T-helper 17 cell (primary cell): ENCODE measurements at regions not wholly inside any gene's neighbourhood (a gene's known extent, or its start where the extent isn't known, plus 50 kb on each side); places are given as distances from the start of the nearest gene placed in this dataset.
"Not testable (repeated sequence)": the region's sequence is repeated elsewhere in the genome, so short reads cannot be mapped to it uniquely, and the experiment has no call there.

Source experiments
- ATAC-seq: fragments of 150-1000 bp; cut with Tn5 transposase; 2 replicates; pipeline ENCODE4 v1.10.0; 2021; ENCODE audit warnings: mild to moderate bottlenecking, moderate library complexity
- DNase-seq, 3 donors: peaks; one replicate each; pipeline versions ENCODE4 v3.0.0 to v3.0.0-alpha.2; 2020 to 2021
- H3K9me3 ChIP-seq: one replicate; pipeline ENCODE4 v1.7.0; 2013; ENCODE audit warnings: low read length, mild to moderate bottlenecking; ENCODE audit not compliant: control insufficient read depth, poor library complexity, severe bottlenecking
- H3K27ac Mint-ChIP-seq: one replicate; pipeline ENCODE4 v1.8.0; 2022; ENCODE audit warnings: mild to moderate bottlenecking, moderate library complexity, mixed read lengths
- H3K27me3 Mint-ChIP-seq: one replicate; pipeline ENCODE4 v1.8.0; 2022; ENCODE audit warnings: mixed read lengths
- H3K36me3 Mint-ChIP-seq: one replicate; pipeline ENCODE4 v1.8.0; 2022; ENCODE audit warnings: low read depth, mixed read lengths
- H3K4me1 Mint-ChIP-seq: one replicate; pipeline ENCODE4 v1.8.0; 2022; ENCODE audit warnings: mild to moderate bottlenecking, mixed read lengths
- H3K4me3 Mint-ChIP-seq: one replicate; pipeline ENCODE4 v1.8.0; 2022; ENCODE audit warnings: mild to moderate bottlenecking, moderate library complexity, mixed read lengths

- not testable (repeated sequence) for H3K9me3 ChIP-seq, H3K4me3 Mint-ChIP-seq, H3K27me3 Mint-ChIP-seq, H3K4me1 Mint-ChIP-seq, H3K36me3 Mint-ChIP-seq, DNase-seq, ATAC-seq, H3K27ac Mint-ChIP-seq
These were observed 1517.2 kb downstream of the GRIK2 start for GRCh38 chr6:102910701-102911139.

- DNase-seq: no peak
- H3K9me3 ChIP-seq: no peaks in the 10 kb centered on the region
- ATAC-seq: no peak
- no peaks in the 10 kb centered on the region for H3K4me1 Mint-ChIP-seq
- no peak overlapping the region for H3K27ac Mint-ChIP-seq
- H3K36me3 Mint-ChIP-seq: no peaks in the 10 kb centered on the region
- H3K4me3 Mint-ChIP-seq: no peak overlapping the region
- no peaks in the 10 kb centered on the region for H3K27me3 Mint-ChIP-seq
These were observed 1513.7 kb downstream of the GRIK2 start for GRCh38 chr6:102907181-102907580.

GRCh38 chr6:102902471-102902870 is 1509.0 kb downstream of the GRIK2 start:
- no peaks in the 10 kb centered on the region for H3K36me3 Mint-ChIP-seq
- no peaks in the 10 kb centered on the region for H3K9me3 ChIP-seq
- no peaks in the 10 kb centered on the region for H3K4me1 Mint-ChIP-seq
- DNase-seq (no peak), ATAC-seq (no peak)
- H3K27me3 Mint-ChIP-seq: no peaks in the 10 kb centered on the region
- no peak overlapping the region for H3K27ac Mint-ChIP-seq
- no peak overlapping the region for H3K4me3 Mint-ChIP-seq

GRCh38 chr6:102895683-102896082 is 1502.2 kb downstream of the GRIK2 start:
- ATAC-seq: no peak
- Mint-ChIP-seq H3K27ac (no peak overlapping the region), H3K36me3 (no peaks in the 10 kb centered on the region), H3K4me3 (no peak overlapping the region), H3K4me1 (no peaks in the 10 kb centered on the region), H3K27me3 (no peaks in the 10 kb centered on the region)
- no peaks in the 10 kb centered on the region for H3K9me3 ChIP-seq
- no peak for DNase-seq

GRCh38 chr6:102885165-102885564 is 1491.7 kb downstream of the GRIK2 start:
- DNase-seq (no peak), ATAC-seq (no peak)
- Mint-ChIP-seq H3K36me3 (no peaks in the 10 kb centered on the region), H3K4me1 (no peaks in the 10 kb centered on the region), H3K4me3 (no peak overlapping the region), H3K27me3 (no peaks in the 10 kb centered on the region), H3K27ac (no peak overlapping the region)
- H3K9me3 ChIP-seq: peaks cover 2% of the 10 kb centered on the region

GRCh38 chr6:102853249-102853955 is 1459.9 kb downstream of the GRIK2 start:
- Mint-ChIP-seq H3K4me1 (peaks cover 3% of the 10 kb centered on the region), H3K27ac (no peak overlapping the region), H3K27me3 (no peaks in the 10 kb centered on the region), H3K4me3 (no peak overlapping the region), H3K36me3 (no peaks in the 10 kb centered on the region)
- H3K9me3 ChIP-seq: no peaks in the 10 kb centered on the region
- ATAC-seq: no peak
- no peak for DNase-seq

- no peak overlapping the region for H3K4me3 Mint-ChIP-seq
- H3K9me3 ChIP-seq: no peaks in the 10 kb centered on the region
These were observed 1455.3 kb downstream of the GRIK2 start for GRCh38 chr6:102848796-102849195.

GRCh38 chr6:102848210-102848609 is 1454.7 kb downstream of the GRIK2 start:
- DNase-seq: no peak
- Mint-ChIP-seq H3K4me1 (peaks cover 3% of the 10 kb centered on the region), H3K27ac (no peak overlapping the region), H3K36me3 (no peaks in the 10 kb centered on the region), H3K27me3 (no peaks in the 10 kb centered on the region), H3K4me3 (no peak overlapping the region)
- no peak for ATAC-seq
- H3K9me3 ChIP-seq: no peaks in the 10 kb centered on the region

More at GRCh38 chr6:102848796-102849195, 1455.3 kb downstream of the GRIK2 start:
- ATAC-seq (no peak), DNase-seq (no peak)
- Mint-ChIP-seq H3K4me1 (peaks cover 3% of the 10 kb centered on the region), H3K27ac (no peak overlapping the region), H3K27me3 (no peaks in the 10 kb centered on the region), H3K36me3 (no peaks in the 10 kb centered on the region)

- H3K9me3 ChIP-seq: no peaks in the 10 kb centered on the region
- H3K36me3 Mint-ChIP-seq: no peaks in the 10 kb centered on the region
- no peak for ATAC-seq
These were observed 1447.6 kb downstream of the GRIK2 start for GRCh38 chr6:102841060-102841459.

GRCh38 chr6:102832021-102832420 is 1438.5 kb downstream of the GRIK2 start:
- no peak overlapping the region for H3K27ac Mint-ChIP-seq
- H3K9me3 ChIP-seq: no peaks in the 10 kb centered on the region
- H3K36me3 Mint-ChIP-seq: no peaks in the 10 kb centered on the region
- no peaks in the 10 kb centered on the region for H3K27me3 Mint-ChIP-seq
- no peak overlapping the region for H3K4me3 Mint-ChIP-seq
- no peak for DNase-seq
- no peaks in the 10 kb centered on the region for H3K4me1 Mint-ChIP-seq
- ATAC-seq: no peak

More at GRCh38 chr6:102841060-102841459, 1447.6 kb downstream of the GRIK2 start:
- Mint-ChIP-seq H3K27ac (no peak overlapping the region), H3K27me3 (no peaks in the 10 kb centered on the region), H3K4me1 (no peaks in the 10 kb centered on the region), H3K4me3 (no peak overlapping the region)
- no peak for DNase-seq

- no peaks in the 10 kb centered on the region for H3K27me3 Mint-ChIP-seq
- no peaks in the 10 kb centered on the region for H3K4me1 Mint-ChIP-seq
- H3K36me3 Mint-ChIP-seq: no peaks in the 10 kb centered on the region
- H3K9me3 ChIP-seq: no peaks in the 10 kb centered on the region
- DNase-seq (no peak), ATAC-seq (no peak)
- no peak overlapping the region for H3K27ac Mint-ChIP-seq
- H3K4me3 Mint-ChIP-seq: no peak overlapping the region
These were observed 1426.6 kb downstream of the GRIK2 start for GRCh38 chr6:102820098-102820497.

- no peaks in the 10 kb centered on the region for H3K9me3 ChIP-seq
- Mint-ChIP-seq H3K27me3 (no peaks in the 10 kb centered on the region), H3K27ac (no peak overlapping the region), H3K4me3 (no peak overlapping the region), H3K36me3 (no peaks in the 10 kb centered on the region), H3K4me1 (no peaks in the 10 kb centered on the region)
- ATAC-seq (no peak), DNase-seq (no peak)
These were observed 1421.7 kb downstream of the GRIK2 start for GRCh38 chr6:102815207-102815606.

- no peaks in the 10 kb centered on the region for H3K4me1 Mint-ChIP-seq
- H3K27me3 Mint-ChIP-seq: no peaks in the 10 kb centered on the region
- no peaks in the 10 kb centered on the region for H3K9me3 ChIP-seq
- ATAC-seq (no peak), DNase-seq (no peak)
- no peaks in the 10 kb centered on the region for H3K36me3 Mint-ChIP-seq
- no peak overlapping the region for H3K27ac Mint-ChIP-seq
- H3K4me3 Mint-ChIP-seq: no peak overlapping the region
These were observed 1420.2 kb downstream of the GRIK2 start for GRCh38 chr6:102813489-102814275.

- H3K27me3 Mint-ChIP-seq: no peaks in the 10 kb centered on the region
- DNase-seq: no peak
These were observed 1418.7 kb downstream of the GRIK2 start for GRCh38 chr6:102812242-102812641.

More at GRCh38 chr6:102812242-102812641, 1418.7 kb downstream of the GRIK2 start:
- Mint-ChIP-seq H3K27ac (no peak overlapping the region), H3K4me1 (no peaks in the 10 kb centered on the region), H3K36me3 (no peaks in the 10 kb centered on the region), H3K4me3 (no peak overlapping the region)
- H3K9me3 ChIP-seq: no peaks in the 10 kb centered on the region
- no peak for ATAC-seq
